Karpas-422 (cell line): ENCODE measurements at regions not wholly inside any gene's neighbourhood (a gene's known extent, or its start where the extent isn't known, plus 50 kb on each side); places are given as distances from the start of the nearest gene placed in this dataset.

Experiments
- DNase-seq: peaks from one replicate; pipeline ENCODE4 v3.0.0-alpha.2; 2015
- H2AFZ ChIP-seq: fragments of 200-600 bp; sonication (generic); 2 replicates; pipeline ENCODE4 v1.6.1; 2014; ENCODE audit warnings: antibody characterized with exemption, low read length, mixed read lengths
- H3K27ac ChIP-seq: fragments of 200-600 bp; sonication (generic); 2 replicates; pipeline ENCODE4 v1.5.1; 2014; ENCODE audit warnings: mild to moderate bottlenecking, low read length, moderate library complexity
- H3K27me3 ChIP-seq: fragments of 200-600 bp; sonication (generic); 2 replicates; pipeline ENCODE4 v1.6.1; 2014; ENCODE audit warnings: low read length, mixed read lengths
- H3K36me3 ChIP-seq: fragments of 200-600 bp; sonication (generic); 2 replicates; pipeline ENCODE4 v1.6.1; 2014; ENCODE audit warnings: low read length, mixed read lengths; ENCODE audit not compliant: insufficient read depth
- H3K4me1 ChIP-seq: fragments of 200-600 bp; sonication (generic); 2 replicates; pipeline ENCODE4 v1.6.1; 2014; ENCODE audit warnings: mild to moderate bottlenecking, low read length, mixed read lengths
- H3K4me2 ChIP-seq: fragments of 200-600 bp; sonication (generic); 2 replicates; pipeline ENCODE4 v1.6.1; 2014; ENCODE audit warnings: low read length, low read depth, mild to moderate bottlenecking; ENCODE audit not compliant: poor library complexity, severe bottlenecking
- H3K4me3 ChIP-seq: fragments of 200-600 bp; sonication (generic); 2 replicates; pipeline ENCODE4 v1.5.1; 2014; ENCODE audit warnings: mild to moderate bottlenecking, antibody characterized with exemption, low read length, mixed read lengths
- H3K79me2 ChIP-seq: fragments of 200-600 bp; sonication (generic); 2 replicates; pipeline ENCODE4 v1.6.1; 2014; ENCODE audit warnings: mild to moderate bottlenecking, low read length, mixed read lengths
- H3K9ac ChIP-seq: fragments of 200-600 bp; sonication (generic); 2 replicates; pipeline ENCODE4 v1.6.0; 2014; ENCODE audit warnings: low read length
- H3K9me2 ChIP-seq: fragments of 200-600 bp; sonication (generic), shearing (Covaris generic); replicated peaks from 2 replicates; pipeline ENCODE4 v1.6.0; 2014; ENCODE audit warnings: mild to moderate bottlenecking, low read length, moderate library complexity; ENCODE audit not compliant: insufficient read depth
- H3K9me3 ChIP-seq: fragments of 300-700, 200-600 bp; sonication (generic); 2 replicates; pipeline ENCODE4 v1.6.1; 2014; ENCODE audit warnings: low read length, mixed read lengths
- H4K20me1 ChIP-seq: fragments of 200-600 bp; sonication (generic); 2 replicates; pipeline ENCODE4 v1.6.1; 2014; ENCODE audit warnings: mild to moderate bottlenecking, antibody characterized with exemption, low read length, low read depth; ENCODE audit not compliant: insufficient read depth

DNA sequence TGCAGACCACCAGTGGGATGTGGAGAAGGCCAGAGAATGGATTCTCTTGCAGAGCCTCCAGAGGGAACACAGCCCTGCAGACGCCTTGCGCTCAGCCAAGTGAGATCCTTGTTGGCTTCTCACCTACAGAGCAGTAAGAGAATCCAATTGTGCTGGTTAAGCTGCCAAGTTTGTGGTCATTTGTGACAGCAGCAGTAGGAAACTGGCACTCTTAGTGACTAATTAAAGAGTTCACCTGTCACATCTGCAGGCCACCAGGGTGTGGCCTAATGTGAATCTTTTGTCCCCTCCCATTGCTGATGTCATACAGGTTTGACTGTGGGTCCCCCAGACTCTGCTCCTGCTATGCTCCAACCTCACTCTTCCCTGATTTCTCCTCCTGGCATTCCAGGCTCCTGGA lies 235.9 kb downstream of the TFCP2L1 start:
- Histone ChIP-seq H2AFZ (no peak overlapping the region), H3K4me2 (no peak overlapping the region)

DNA sequence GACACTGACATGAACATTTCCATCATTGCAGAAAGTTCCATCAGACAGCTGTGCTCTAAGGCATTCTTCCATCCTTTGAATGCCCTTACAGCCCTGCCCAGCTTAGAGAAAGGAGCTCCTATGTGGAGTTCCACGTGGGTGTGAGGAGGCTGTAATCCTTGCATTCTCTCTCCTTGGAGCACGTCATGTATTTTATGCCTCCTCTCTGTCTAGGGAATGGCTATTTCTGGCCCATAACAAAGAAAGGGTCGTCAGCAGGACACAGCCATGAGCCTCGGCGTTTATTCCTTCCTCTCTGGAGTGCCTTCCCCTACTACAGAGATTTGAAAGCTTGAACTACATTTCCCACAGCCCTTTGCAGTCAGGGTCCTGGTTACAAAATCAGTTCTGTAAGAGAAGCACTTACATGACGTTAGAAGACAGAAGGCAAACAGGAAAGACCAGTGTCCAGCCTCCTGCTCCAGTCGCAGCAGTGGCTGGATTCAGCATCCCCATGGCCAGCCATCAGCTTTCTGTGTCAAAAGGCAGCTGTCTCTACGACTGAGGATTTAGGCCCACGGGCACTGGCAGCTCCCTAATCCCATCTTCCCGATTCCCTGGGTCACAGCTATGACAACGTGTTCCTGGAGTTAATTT lies 234.9 kb downstream of the TFCP2L1 start:
- Histone ChIP-seq H3K9me3 (no peaks in the 10 kb centered on the region), H3K4me1 (no peaks in the 10 kb centered on the region), H4K20me1 (no peaks in the 10 kb centered on the region), H3K27me3 (no peaks in the 10 kb centered on the region), H3K4me2 (no peak overlapping the region), H3K79me2 (no peaks in the 10 kb centered on the region), H2AFZ (no peak overlapping the region), H3K36me3 (no peaks in the 10 kb centered on the region), H3K4me3 (no peak overlapping the region), H3K9me2 (no peaks in the 10 kb centered on the region), H3K9ac (no peak overlapping the region), H3K27ac (no peak overlapping the region)
- DNase-seq, result no peak

More for the DNA sequence above, 235.9 kb downstream of the TFCP2L1 start:
- Histone ChIP-seq H4K20me1 (no peaks in the 10 kb centered on the region), H3K9ac (no peak overlapping the region), H3K27me3 (no peaks in the 10 kb centered on the region), H3K4me1 (no peaks in the 10 kb centered on the region), H3K79me2 (no peaks in the 10 kb centered on the region), H3K27ac (no peak overlapping the region), H3K9me2 (no peaks in the 10 kb centered on the region), H3K36me3 (no peaks in the 10 kb centered on the region), H3K4me3 (no peak overlapping the region), H3K9me3 (no peaks in the 10 kb centered on the region)
- no peak for DNase-seq

DNA sequence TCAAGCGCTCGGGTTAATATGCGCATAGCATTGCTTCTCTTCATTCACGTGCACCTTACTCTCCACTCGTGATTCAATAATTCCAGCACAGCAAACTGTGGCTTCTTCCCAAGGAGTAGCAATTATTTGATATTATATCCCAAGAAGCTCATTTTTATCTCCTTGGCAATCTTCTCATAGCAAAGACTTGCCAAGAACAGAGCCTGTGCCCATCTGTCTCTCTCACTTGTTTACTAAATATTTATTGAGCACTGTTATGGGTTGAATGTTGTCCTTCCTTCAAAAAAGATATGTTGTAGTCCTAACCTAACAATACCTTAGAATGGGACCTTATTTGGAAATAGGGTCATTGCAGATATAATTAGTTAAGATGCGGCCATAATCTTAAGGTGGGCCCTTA lies 233.7 kb downstream of the TFCP2L1 start:
- Histone ChIP-seq H3K4me2 (no peak overlapping the region), H3K9me3 (no peaks in the 10 kb centered on the region), H3K4me3 (no peak overlapping the region), H4K20me1 (no peaks in the 10 kb centered on the region), H3K9ac (no peak overlapping the region), H3K9me2 (no peaks in the 10 kb centered on the region), H3K27me3 (no peaks in the 10 kb centered on the region), H2AFZ (no peak overlapping the region), H3K27ac (no peak overlapping the region), H3K36me3 (no peaks in the 10 kb centered on the region), H3K4me1 (no peaks in the 10 kb centered on the region), H3K79me2 (no peaks in the 10 kb centered on the region)
- DNase-seq, result no peak

DNA sequence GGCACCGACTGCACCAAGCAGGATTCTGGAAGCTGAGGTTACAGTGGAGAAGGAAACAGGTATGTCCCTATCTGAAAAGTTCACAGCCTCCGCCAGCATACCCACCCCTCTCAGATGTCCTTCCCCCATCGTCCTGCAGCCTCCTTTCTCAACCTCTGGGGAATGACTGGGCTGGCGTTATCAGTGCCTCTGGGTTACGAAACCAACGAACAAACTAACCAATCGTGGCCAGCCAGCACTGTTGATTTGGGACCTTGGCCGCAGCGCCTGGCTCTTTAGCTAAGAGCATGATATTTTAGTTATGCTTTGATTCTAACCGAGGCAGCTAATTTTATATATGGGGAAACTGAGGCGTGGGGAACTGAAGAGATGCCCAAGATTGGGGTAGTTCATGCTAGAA lies 233.0 kb downstream of the TFCP2L1 start:
- Histone ChIP-seq H3K4me2 (no peak overlapping the region), H3K27me3 (no peaks in the 10 kb centered on the region)

DNA sequence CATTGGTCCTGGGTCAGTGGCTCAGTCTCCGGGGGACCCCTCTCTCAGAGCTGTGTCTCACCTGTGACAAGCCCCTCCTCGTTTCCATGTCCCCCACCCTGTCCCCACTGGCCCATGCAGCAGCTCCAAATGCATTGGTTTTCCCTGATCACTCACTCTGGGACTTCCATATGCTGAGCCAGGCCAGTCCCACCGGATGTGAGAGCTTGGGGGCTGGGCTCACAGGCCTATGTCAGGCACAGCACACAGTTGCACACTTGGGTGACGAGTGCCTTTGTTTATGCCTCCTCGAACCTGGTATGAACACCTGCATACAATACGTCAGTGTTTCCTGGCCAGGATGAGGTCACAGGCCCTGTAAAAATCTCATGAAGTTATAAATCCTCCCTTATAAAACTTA lies 232.5 kb downstream of the TFCP2L1 start:
- Histone ChIP-seq H3K36me3 (no peaks in the 10 kb centered on the region), H3K4me3 (no peak overlapping the region), H3K4me2 (no peak overlapping the region), H4K20me1 (no peaks in the 10 kb centered on the region), H3K4me1 (no peaks in the 10 kb centered on the region), H3K27me3 (no peaks in the 10 kb centered on the region), H3K9me2 (no peaks in the 10 kb centered on the region), H3K79me2 (no peaks in the 10 kb centered on the region), H3K27ac (no peak overlapping the region), H2AFZ (no peak overlapping the region), H3K9me3 (no peaks in the 10 kb centered on the region), H3K9ac (no peak overlapping the region)
- DNase-seq, result no peak

More for the DNA sequence above, 233.0 kb downstream of the TFCP2L1 start:
- no peak overlapping the region for H3K4me3 ChIP-seq
- no peaks in the 10 kb centered on the region for H3K9me2 ChIP-seq
- no peaks in the 10 kb centered on the region for H3K9me3 ChIP-seq
- H2AFZ ChIP-seq, result no peak overlapping the region
- H3K27ac ChIP-seq, result no peak overlapping the region
- H3K79me2 ChIP-seq, result no peaks in the 10 kb centered on the region
- H4K20me1 ChIP-seq, result no peaks in the 10 kb centered on the region
- H3K36me3 ChIP-seq, result no peaks in the 10 kb centered on the region
- no peak for DNase-seq
- H3K4me1 ChIP-seq, result no peaks in the 10 kb centered on the region
- H3K9ac ChIP-seq, result no peak overlapping the region

DNA sequence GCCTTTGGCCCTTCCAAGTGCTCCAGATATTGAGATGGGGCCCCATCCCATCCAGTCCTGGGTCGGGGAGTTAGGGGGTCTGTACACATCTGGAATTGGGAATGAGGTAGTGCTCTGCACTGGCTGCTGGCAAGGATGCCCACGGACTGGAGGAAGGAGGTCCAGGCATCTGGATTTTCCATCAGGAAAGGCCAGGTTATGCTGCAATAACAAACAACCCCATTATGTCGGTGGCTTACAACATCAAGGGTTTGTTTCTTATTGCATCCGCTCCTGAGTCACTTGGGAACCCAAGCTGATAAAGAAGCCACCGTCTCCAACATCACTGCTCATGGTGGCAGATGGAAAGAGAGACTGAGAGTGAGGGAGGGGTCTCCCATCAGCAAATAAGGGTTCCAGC lies 229.9 kb downstream of the TFCP2L1 start:
- no peak for DNase-seq
- Histone ChIP-seq H2AFZ (no peak overlapping the region), H3K9me2 (no peaks in the 10 kb centered on the region), H3K4me1 (no peaks in the 10 kb centered on the region; the same call in 1 of the 2 replicates), H3K4me3 (no peak overlapping the region), H3K79me2 (no peaks in the 10 kb centered on the region), H3K9me3 (no peaks in the 10 kb centered on the region), H3K27me3 (no peaks in the 10 kb centered on the region), H3K9ac (no peak overlapping the region), H3K27ac (no peak overlapping the region), H3K36me3 (no peaks in the 10 kb centered on the region), H3K4me2 (no peak overlapping the region), H4K20me1 (no peaks in the 10 kb centered on the region)

DNA sequence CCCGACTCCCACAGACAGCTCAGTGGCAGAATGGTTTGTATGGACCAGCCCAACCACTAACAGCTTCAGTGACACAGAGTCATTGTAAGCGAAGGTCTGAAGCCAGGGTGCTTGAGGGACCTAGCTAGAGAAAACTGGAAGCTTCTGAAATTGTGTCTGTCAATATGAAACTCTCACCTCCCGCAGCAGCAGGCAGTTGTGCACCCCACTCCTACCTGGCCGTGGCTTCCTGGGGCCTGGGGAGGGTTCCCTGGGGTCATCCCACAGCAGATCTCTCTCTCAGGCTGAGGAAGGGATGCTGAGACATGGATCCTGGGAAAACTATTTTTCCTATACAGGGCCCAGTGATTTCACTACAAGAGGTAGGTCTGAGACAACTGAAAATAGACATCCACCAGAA lies 229.5 kb downstream of the TFCP2L1 start:
- no peak overlapping the region for H3K9ac ChIP-seq
- H3K4me3 ChIP-seq, result no peak overlapping the region
- no peak overlapping the region for H3K27ac ChIP-seq
- H3K79me2 ChIP-seq, result no peaks in the 10 kb centered on the region
- H4K20me1 ChIP-seq, result no peaks in the 10 kb centered on the region
- no peaks in the 10 kb centered on the region for H3K27me3 ChIP-seq
- H3K4me1 ChIP-seq, result no peaks in the 10 kb centered on the region; the same call in 1 of the 2 replicates
- no peak for DNase-seq
- no peak overlapping the region for H2AFZ ChIP-seq
- H3K9me2 ChIP-seq, result no peaks in the 10 kb centered on the region
- H3K9me3 ChIP-seq, result no peaks in the 10 kb centered on the region
- no peaks in the 10 kb centered on the region for H3K36me3 ChIP-seq
- H3K4me2 ChIP-seq, result no peak overlapping the region

DNA sequence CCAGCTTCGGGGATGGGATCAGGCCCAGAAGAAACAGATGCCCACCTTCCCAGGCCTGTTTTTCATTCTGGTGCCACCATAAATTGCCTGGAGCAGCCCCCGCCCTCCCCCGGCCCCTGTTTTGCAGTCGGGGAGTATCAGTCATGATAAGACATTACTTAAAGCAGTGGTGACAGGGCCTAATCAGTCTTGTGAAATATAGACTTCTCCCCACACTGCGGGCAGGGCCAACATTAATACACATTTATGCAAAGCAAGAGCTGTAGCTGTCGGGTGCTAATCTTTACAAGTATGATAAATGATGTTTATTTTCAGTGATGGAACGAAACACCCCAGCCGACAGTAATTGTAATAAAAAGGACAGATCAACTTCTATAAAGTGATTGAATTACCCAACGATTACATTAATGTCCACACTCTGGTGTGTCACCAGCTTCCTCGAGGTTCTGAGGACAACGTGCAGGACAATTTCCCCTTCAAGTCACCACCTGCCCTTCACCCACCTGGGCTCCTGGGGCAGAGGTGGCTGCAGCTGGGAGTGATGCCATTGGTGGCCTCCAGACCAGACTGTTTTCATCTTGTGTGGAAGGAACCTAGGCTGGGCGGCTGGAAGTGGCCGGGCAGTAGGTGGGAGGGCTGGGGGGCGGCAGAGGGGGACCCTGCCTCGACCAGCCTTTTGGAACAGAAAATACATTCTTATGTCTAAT lies 226.0 kb downstream of the TFCP2L1 start:
- Histone ChIP-seq H3K4me3 (no peak overlapping the region), H3K36me3 (no peaks in the 10 kb centered on the region)
- no peak for DNase-seq

More for the DNA sequence above, 226.0 kb downstream of the TFCP2L1 start:
- no peaks in the 10 kb centered on the region for H3K9me2 ChIP-seq
- no peaks in the 10 kb centered on the region; the same call in 1 of the 2 replicates for H3K4me1 ChIP-seq
- H3K27me3 ChIP-seq, result no peaks in the 10 kb centered on the region
- no peaks in the 10 kb centered on the region for H4K20me1 ChIP-seq
- no peak overlapping the region for H3K27ac ChIP-seq
- no peaks in the 10 kb centered on the region for H3K9me3 ChIP-seq
- H3K9ac ChIP-seq, result no peak overlapping the region
- H3K79me2 ChIP-seq, result no peaks in the 10 kb centered on the region
- no peak overlapping the region for H3K4me2 ChIP-seq
- H2AFZ ChIP-seq, result no peak overlapping the region
